ENCODE measurements at regions not wholly inside any gene's neighbourhood (a gene's known extent, or its start where the extent isn't known, plus 50 kb on each side); places are given as distances from the start of the nearest gene placed in this dataset.

- ChIA-PET POLR2A (no interaction called here), CTCF (no interaction called here)
- Mint-ChIP-seq H3K9me3 (peaks cover 7 to 18% (median 16%) of the 10 kb centered on the region in 3 donors), H3K4me1 (no peaks in the 10 kb centered on the region), H3K4me3 (no peak overlapping the region), H3K27me3 (no peaks in the 10 kb centered on the region), H3K36me3 (no peaks in the 10 kb centered on the region), H3K27ac (no peak overlapping the region)
- H3K27me3 ChIP-seq (replicated peaks in 1 of 2; ENCODE audit: control insufficient read depth in 2 of 2, extremely low read depth in 1 of 2, insufficient read depth in 2 of 2, low read length in 1 of 2), result no peaks in the 10 kb centered on the region
- no peaks in the 10 kb centered on the region for H3K9me3 ChIP-seq
- no peak overlapping the region for H3K27ac ChIP-seq (ENCODE audit: low read length)
- no peaks in the 10 kb centered on the region for H3K36me3 ChIP-seq (ENCODE audit: control insufficient read depth in 2 of 2, extremely low read depth in 1 of 2, insufficient read depth in 1 of 2, low read length in 1 of 2)
- DNase-seq (no peak), ATAC-seq (replicated peaks in 1 of 4) (no peak)
- H3K4me1 ChIP-seq (ENCODE audit: control insufficient read depth in 1 of 2, extremely low read depth in 1 of 2, insufficient read depth in 2 of 2, low read length in 2 of 2), result no peaks in the 10 kb centered on the region
- H3K4me3 ChIP-seq (ENCODE audit: control insufficient read depth in 1 of 2, extremely low read depth in 1 of 2, low read length in 1 of 2), result no peak overlapping the region
Observed at GRCh38 chr5:26470439-26470838, 567.9 kb downstream of the CDH9 start.

- no peaks in the 10 kb centered on the region for H3K27me3 Mint-ChIP-seq
- no peaks in the 10 kb centered on the region for H3K4me1 Mint-ChIP-seq
- peaks cover 2% of the 10 kb centered on the region for H3K9me3 ChIP-seq
- no peaks in the 10 kb centered on the region for H3K27me3 ChIP-seq (replicated peaks in 1 of 2; ENCODE audit: control insufficient read depth in 2 of 2, extremely low read depth in 1 of 2, insufficient read depth in 2 of 2, low read length in 1 of 2)
- no peak overlapping the region for H3K27ac Mint-ChIP-seq
- H3K27ac ChIP-seq (ENCODE audit: low read length), result no peak overlapping the region
- ChIA-PET CTCF (no interaction called here), POLR2A (no interaction called here)
- no peaks in the 10 kb centered on the region for H3K4me1 ChIP-seq (ENCODE audit: control insufficient read depth in 1 of 2, extremely low read depth in 1 of 2, insufficient read depth in 2 of 2, low read length in 2 of 2)
- DNase-seq (no peak), ATAC-seq (replicated peaks in 1 of 4) (no peak)
- no peaks in the 10 kb centered on the region for H3K36me3 ChIP-seq (ENCODE audit: control insufficient read depth in 2 of 2, extremely low read depth in 1 of 2, insufficient read depth in 1 of 2, low read length in 1 of 2)
- H3K4me3 ChIP-seq (ENCODE audit: control insufficient read depth in 1 of 2, extremely low read depth in 1 of 2, low read length in 1 of 2), result no peak overlapping the region
- no peaks in the 10 kb centered on the region for H3K36me3 Mint-ChIP-seq
- no CpG with 5 or more reads among the region's 1 CpG for WGBS (ENCODE audit: insufficient coverage)
- peaks cover 7 to 20% (median 11%) of the 10 kb centered on the region in 3 donors for H3K9me3 Mint-ChIP-seq
- H3K4me3 Mint-ChIP-seq, result no peak overlapping the region
Observed at GRCh38 chr5:26439121-26439520, 599.3 kb downstream of the CDH9 start.

DNA sequence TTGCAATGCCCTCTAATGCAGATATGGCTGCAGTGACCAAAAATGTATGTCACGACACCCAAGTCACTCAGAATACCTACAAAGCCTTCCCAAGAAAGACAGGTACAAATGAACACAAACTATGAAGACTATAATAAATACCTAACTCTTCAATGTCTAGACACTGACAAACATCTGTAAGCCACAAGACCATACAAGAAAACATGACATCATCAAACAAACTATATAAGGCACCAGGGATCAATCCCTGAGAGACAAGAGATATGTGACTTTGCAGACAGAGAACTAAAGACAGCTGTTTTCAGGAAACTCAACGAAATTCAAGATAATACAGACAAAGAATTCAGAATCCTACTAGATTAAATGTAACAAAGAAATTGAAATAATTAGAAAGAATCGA lies 603.7 kb downstream of the CDH9 start:
- Mint-ChIP-seq H3K36me3 (no peaks in the 10 kb centered on the region), H3K27me3 (no peaks in the 10 kb centered on the region), H3K4me1 (no peaks in the 10 kb centered on the region), H3K9me3 (peaks cover 11 to 28% (median 20%) of the 10 kb centered on the region in 3 donors), H3K4me3 (no peak overlapping the region), H3K27ac (no peak overlapping the region)
- Histone ChIP-seq H3K4me3 (ENCODE audit: control insufficient read depth in 1 of 2, extremely low read depth in 1 of 2, low read length in 1 of 2) (no peak overlapping the region), H3K36me3 (ENCODE audit: control insufficient read depth in 2 of 2, extremely low read depth in 1 of 2, insufficient read depth in 1 of 2, low read length in 1 of 2) (no peaks in the 10 kb centered on the region), H3K9me3 (peaks cover 2% of the 10 kb centered on the region), H3K27me3 (replicated peaks in 1 of 2; ENCODE audit: control insufficient read depth in 2 of 2, extremely low read depth in 1 of 2, insufficient read depth in 2 of 2, low read length in 1 of 2) (no peaks in the 10 kb centered on the region), H3K27ac (ENCODE audit: low read length) (no peak overlapping the region), H3K4me1 (ENCODE audit: control insufficient read depth in 1 of 2, extremely low read depth in 1 of 2, insufficient read depth in 2 of 2, low read length in 2 of 2) (no peaks in the 10 kb centered on the region)
- no peak for ATAC-seq (replicated peaks in 1 of 4)
- ChIA-PET CTCF (no interaction called here), POLR2A (no interaction called here)
- 91% methylated on average over 1 of the region's 3 CpGs for WGBS (ENCODE audit: insufficient coverage)
- no peak for DNase-seq

DNA sequence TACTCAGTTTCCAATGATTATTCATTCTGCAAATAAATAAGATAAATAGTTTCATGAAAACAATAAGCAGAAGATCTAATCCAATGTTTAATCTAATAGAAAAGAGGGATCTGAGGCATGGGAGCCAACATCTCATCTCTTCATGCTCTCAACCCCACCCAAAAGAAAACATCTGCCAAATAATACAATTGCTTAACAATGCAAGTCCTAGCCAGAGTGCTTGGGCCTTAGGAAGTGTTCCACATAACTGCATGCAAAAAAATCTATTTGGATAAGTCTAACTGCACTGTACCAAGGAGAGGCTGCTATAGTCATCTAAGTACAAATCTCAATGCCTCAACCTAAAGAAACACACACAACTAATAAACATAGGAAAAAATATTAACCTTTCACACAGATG lies 606.0 kb downstream of the CDH9 start:
- H3K4me3 Mint-ChIP-seq, result no peak overlapping the region
- ATAC-seq (replicated peaks in 1 of 4), result no peak
- POLR2A ChIA-PET, result no interaction called here
- H3K27me3 Mint-ChIP-seq, result no peaks in the 10 kb centered on the region
- no peak overlapping the region for H3K4me3 ChIP-seq (ENCODE audit: control insufficient read depth in 1 of 2, extremely low read depth in 1 of 2, low read length in 1 of 2)
- no peaks in the 10 kb centered on the region for H3K36me3 Mint-ChIP-seq
- no peak for DNase-seq
- H3K27ac ChIP-seq (ENCODE audit: low read length), result no peak overlapping the region
- H3K4me1 ChIP-seq (ENCODE audit: control insufficient read depth in 1 of 2, extremely low read depth in 1 of 2, insufficient read depth in 2 of 2, low read length in 2 of 2), result no peaks in the 10 kb centered on the region
- no peak overlapping the region for H3K27ac Mint-ChIP-seq
- CTCF ChIA-PET, result no interaction called here
- peaks cover 11 to 27% (median 15%) of the 10 kb centered on the region in 3 donors for H3K9me3 Mint-ChIP-seq
- H3K4me1 Mint-ChIP-seq, result no peaks in the 10 kb centered on the region
- no peaks in the 10 kb centered on the region for H3K27me3 ChIP-seq (replicated peaks in 1 of 2; ENCODE audit: control insufficient read depth in 2 of 2, extremely low read depth in 1 of 2, insufficient read depth in 2 of 2, low read length in 1 of 2)
- no peaks in the 10 kb centered on the region for H3K36me3 ChIP-seq (ENCODE audit: control insufficient read depth in 2 of 2, extremely low read depth in 1 of 2, insufficient read depth in 1 of 2, low read length in 1 of 2)
- H3K9me3 ChIP-seq, result peaks cover 2% of the 10 kb centered on the region

GRCh38 chr5:26430323-26430722 lies 608.1 kb downstream of the CDH9 start:
- ChIA-PET POLR2A (no interaction called here), CTCF (no interaction called here)
- no peaks in the 10 kb centered on the region for H3K27me3 ChIP-seq (replicated peaks in 1 of 2; ENCODE audit: control insufficient read depth in 2 of 2, extremely low read depth in 1 of 2, insufficient read depth in 2 of 2, low read length in 1 of 2)
- H3K9me3 Mint-ChIP-seq, result peaks cover 16 to 31% (median 19%) of the 10 kb centered on the region in 3 donors
- no peak overlapping the region for H3K4me3 ChIP-seq (ENCODE audit: control insufficient read depth in 1 of 2, extremely low read depth in 1 of 2, low read length in 1 of 2)
- H3K9me3 ChIP-seq, result peaks cover 2% of the 10 kb centered on the region
- no peaks in the 10 kb centered on the region for H3K36me3 Mint-ChIP-seq
- ATAC-seq (replicated peaks in 1 of 4) (no peak), DNase-seq (no peak)
- no peaks in the 10 kb centered on the region for H3K4me1 ChIP-seq (ENCODE audit: control insufficient read depth in 1 of 2, extremely low read depth in 1 of 2, insufficient read depth in 2 of 2, low read length in 2 of 2)
- WGBS (ENCODE audit: insufficient coverage), result 89% methylated on average over 1 of the region's 2 CpGs
- H3K27me3 Mint-ChIP-seq, result no peaks in the 10 kb centered on the region
- no peaks in the 10 kb centered on the region for H3K36me3 ChIP-seq (ENCODE audit: control insufficient read depth in 2 of 2, extremely low read depth in 1 of 2, insufficient read depth in 1 of 2, low read length in 1 of 2)
- H3K27ac ChIP-seq (ENCODE audit: low read length), result no peak overlapping the region
- no peaks in the 10 kb centered on the region for H3K4me1 Mint-ChIP-seq
- H3K27ac Mint-ChIP-seq, result no peak overlapping the region
- H3K4me3 Mint-ChIP-seq, result no peak overlapping the region

DNA sequence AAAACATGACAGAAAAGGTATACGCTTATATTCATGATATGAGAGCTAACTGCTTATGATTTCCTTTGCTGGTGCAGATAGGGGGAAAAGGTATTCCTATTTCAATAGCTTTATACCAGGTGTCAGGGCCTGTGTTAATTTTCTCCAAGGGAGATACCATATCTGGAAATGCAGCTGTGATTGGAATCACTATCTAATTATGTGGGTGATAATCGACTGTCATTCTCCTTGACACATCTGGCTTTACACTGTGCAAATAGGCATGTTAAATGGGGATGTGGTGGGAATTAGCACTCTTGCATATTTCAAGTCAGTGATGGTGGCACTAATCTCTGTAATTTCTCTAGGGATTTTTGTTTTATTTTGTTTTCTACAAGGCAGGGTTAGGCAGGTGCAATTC lies 611.1 kb downstream of the CDH9 start:
- Mint-ChIP-seq H3K4me3 (no peak overlapping the region), H3K27ac (no peak overlapping the region), H3K9me3 (peaks cover 16 to 27% (median 26%) of the 10 kb centered on the region in 3 donors), H3K36me3 (no peaks in the 10 kb centered on the region), H3K4me1 (no peaks in the 10 kb centered on the region), H3K27me3 (no peaks in the 10 kb centered on the region)
- no peaks in the 10 kb centered on the region for H3K27me3 ChIP-seq (replicated peaks in 1 of 2; ENCODE audit: control insufficient read depth in 2 of 2, extremely low read depth in 1 of 2, insufficient read depth in 2 of 2, low read length in 1 of 2)
- CTCF ChIA-PET, result no interaction called here
- no peak overlapping the region for H3K27ac ChIP-seq (ENCODE audit: low read length)
- no peak for ATAC-seq (replicated peaks in 1 of 4)
- POLR2A ChIA-PET, result no interaction called here
- H3K36me3 ChIP-seq (ENCODE audit: control insufficient read depth in 2 of 2, extremely low read depth in 1 of 2, insufficient read depth in 1 of 2, low read length in 1 of 2), result no peaks in the 10 kb centered on the region
- H3K9me3 ChIP-seq, result no peaks in the 10 kb centered on the region
- DNase-seq, result no peak
- 100% methylated on average over 1 of the region's 2 CpGs for WGBS (ENCODE audit: insufficient coverage)
- no peak overlapping the region for H3K4me3 ChIP-seq (ENCODE audit: control insufficient read depth in 1 of 2, extremely low read depth in 1 of 2, low read length in 1 of 2)
- H3K4me1 ChIP-seq (ENCODE audit: control insufficient read depth in 1 of 2, extremely low read depth in 1 of 2, insufficient read depth in 2 of 2, low read length in 2 of 2), result no peaks in the 10 kb centered on the region

GRCh38 chr5:26419987-26420386 lies 618.4 kb downstream of the CDH9 start:
- no CpG with 5 or more reads among the region's 1 CpG for WGBS (ENCODE audit: insufficient coverage)
- Mint-ChIP-seq H3K27me3 (no peaks in the 10 kb centered on the region), H3K27ac (no peak overlapping the region), H3K4me3 (no peak overlapping the region), H3K36me3 (no peaks in the 10 kb centered on the region), H3K4me1 (no peaks in the 10 kb centered on the region), H3K9me3 (peaks cover 10 to 15% (median 13%) of the 10 kb centered on the region in 3 donors)
- CTCF ChIA-PET, result no interaction called here
- Histone ChIP-seq H3K9me3 (peaks cover 2% of the 10 kb centered on the region), H3K4me1 (ENCODE audit: control insufficient read depth in 1 of 2, extremely low read depth in 1 of 2, insufficient read depth in 2 of 2, low read length in 2 of 2) (no peaks in the 10 kb centered on the region), H3K36me3 (ENCODE audit: control insufficient read depth in 2 of 2, extremely low read depth in 1 of 2, insufficient read depth in 1 of 2, low read length in 1 of 2) (no peaks in the 10 kb centered on the region), H3K4me3 (ENCODE audit: control insufficient read depth in 1 of 2, extremely low read depth in 1 of 2, low read length in 1 of 2) (no peak overlapping the region), H3K27me3 (replicated peaks in 1 of 2; ENCODE audit: control insufficient read depth in 2 of 2, extremely low read depth in 1 of 2, insufficient read depth in 2 of 2, low read length in 1 of 2) (no peaks in the 10 kb centered on the region), H3K27ac (ENCODE audit: low read length) (no peak overlapping the region)
- POLR2A ChIA-PET, result no interaction called here
- ATAC-seq (replicated peaks in 1 of 4), result no peak
- DNase-seq, result no peak

Data from T-cell (primary cell).